ENCODE measurements at regions not wholly inside any gene's neighbourhood (a gene's known extent, or its start where the extent isn't known, plus 50 kb on each side); places are given as distances from the start of the nearest gene placed in this dataset.
A peak's percentile ranks its signal among the peaks of the same experiment; 100 is the strongest.

GRCh38 chr4:17045866-17046265, 147.4 kb upstream of the LDB2 start:
- BruUV-seq (replicated peaks), result no TSS peak
- no peak overlapping the region for H3K4me3 Mint-ChIP-seq (ENCODE audit: low read depth, unreplicated experiment)
- DNase-seq, result no peak
- intact Hi-C loops (cut with micrococcal nuclease; ENCODE audit: unreplicated experiment), result no loop called here
- no peak for TF ChIP-seq CTCF (IDR thresholded peaks at IDR 0.05; ENCODE audit: unreplicated experiment)
- H3K36me3 Mint-ChIP-seq (ENCODE audit: insufficient read depth, unreplicated experiment), result no peaks in the 10 kb centered on the region
- H3K4me1 Mint-ChIP-seq (ENCODE audit: low read depth, unreplicated experiment), result no peaks in the 10 kb centered on the region
- no peaks in the 10 kb centered on the region for H3K9me3 Mint-ChIP-seq (ENCODE audit: low read depth, unreplicated experiment)
- CTCF ChIA-PET, result no interaction called here
- no peaks in the 10 kb centered on the region for H3K27me3 Mint-ChIP-seq (ENCODE audit: unreplicated experiment)
- H3K27ac Mint-ChIP-seq (ENCODE audit: unreplicated experiment), result no peak overlapping the region

- BruUV-seq (replicated peaks), result no TSS peak
- Mint-ChIP-seq H3K36me3 (ENCODE audit: insufficient read depth, unreplicated experiment) (no peaks in the 10 kb centered on the region), H3K27me3 (ENCODE audit: unreplicated experiment) (no peaks in the 10 kb centered on the region), H3K4me3 (ENCODE audit: low read depth, unreplicated experiment) (no peak overlapping the region), H3K27ac (ENCODE audit: unreplicated experiment) (peak overlapping the region; percentile 88), H3K4me1 (ENCODE audit: low read depth, unreplicated experiment) (peaks cover 20% of the 10 kb centered on the region), H3K9me3 (ENCODE audit: low read depth, unreplicated experiment) (peaks cover 2% of the 10 kb centered on the region)
- CTCF ChIA-PET, result interaction anchor here (0.5 kb wide), 1 partner anchor 240 kb away, joined by 4 read pairs; no protein-coding TSS in a partner anchor
- intact Hi-C loops (cut with micrococcal nuclease; ENCODE audit: unreplicated experiment), result no loop called here
- DNase-seq, result peak; percentile 26
- TF ChIP-seq CTCF (IDR thresholded peaks at IDR 0.05; ENCODE audit: unreplicated experiment), result no peak
These were observed 140.2 kb upstream of the LDB2 start for GRCh38 chr4:17038510-17039176.

- DNase-seq, result no peak
- CTCF ChIA-PET, result no interaction called here
- no peak for TF ChIP-seq CTCF (IDR thresholded peaks at IDR 0.05; ENCODE audit: unreplicated experiment)
- H3K36me3 Mint-ChIP-seq (ENCODE audit: insufficient read depth, unreplicated experiment), result no peaks in the 10 kb centered on the region
- H3K27me3 Mint-ChIP-seq (ENCODE audit: unreplicated experiment), result no peaks in the 10 kb centered on the region
- no TSS peak for BruUV-seq (replicated peaks)
- H3K27ac Mint-ChIP-seq (ENCODE audit: unreplicated experiment), result no peak overlapping the region
- H3K4me3 Mint-ChIP-seq (ENCODE audit: low read depth, unreplicated experiment), result no peak overlapping the region
- peaks cover 2% of the 10 kb centered on the region for H3K9me3 Mint-ChIP-seq (ENCODE audit: low read depth, unreplicated experiment)
- H3K4me1 Mint-ChIP-seq (ENCODE audit: low read depth, unreplicated experiment), result peaks cover 58% of the 10 kb centered on the region
- intact Hi-C loops (cut with micrococcal nuclease; ENCODE audit: unreplicated experiment), result no loop called here
These were observed 135.3 kb upstream of the LDB2 start for GRCh38 chr4:17033768-17034181.

GRCh38 chr4:17033025-17033767, 134.8 kb upstream of the LDB2 start:
- intact Hi-C loops (cut with micrococcal nuclease; ENCODE audit: unreplicated experiment), result no loop called here
- no peak for DNase-seq
- Mint-ChIP-seq H3K4me3 (ENCODE audit: low read depth, unreplicated experiment) (no peak overlapping the region), H3K27me3 (ENCODE audit: unreplicated experiment) (no peaks in the 10 kb centered on the region), H3K9me3 (ENCODE audit: low read depth, unreplicated experiment) (peaks cover 2% of the 10 kb centered on the region), H3K36me3 (ENCODE audit: insufficient read depth, unreplicated experiment) (no peaks in the 10 kb centered on the region), H3K27ac (ENCODE audit: unreplicated experiment) (peak overlapping the region; percentile 75), H3K4me1 (ENCODE audit: low read depth, unreplicated experiment) (peaks cover 52% of the 10 kb centered on the region)
- TF ChIP-seq CTCF (IDR thresholded peaks at IDR 0.05; ENCODE audit: unreplicated experiment), result no peak
- CTCF ChIA-PET, result no interaction called here
- no TSS peak for BruUV-seq (replicated peaks)
